Type B pancreatic cell (in vitro differentiated cells): ENCODE measurements at regions not wholly inside any gene's neighbourhood (a gene's known extent, or its start where the extent isn't known, plus 50 kb on each side); places are given as distances from the start of the nearest gene placed in this dataset.

Experiments
- DNase-seq: peaks from one replicate; pipeline ENCODE4 v3.0.0; 2021; ENCODE audit warnings: mixed read lengths; ENCODE audit not compliant: unreplicated experiment; ENCODE audit errors: extremely low spot score
- H3K27ac Mint-ChIP-seq: 2 replicates; pipeline ENCODE4 v1.8.0; 2021; ENCODE audit warnings: mild to moderate bottlenecking, mixed read lengths
- H3K27me3 Mint-ChIP-seq: 2 replicates; pipeline ENCODE4 v1.8.0; 2021; ENCODE audit warnings: mixed read lengths
- H3K36me3 Mint-ChIP-seq: 2 replicates; pipeline ENCODE4 v1.8.0; 2021; ENCODE audit warnings: mixed read lengths
- H3K4me1 Mint-ChIP-seq: one replicate; pipeline ENCODE4 v1.8.0; 2021; ENCODE audit warnings: mixed read lengths; ENCODE audit not compliant: unreplicated experiment
- H3K4me3 Mint-ChIP-seq: 2 replicates; pipeline ENCODE4 v1.8.0; 2021; ENCODE audit warnings: mild to moderate bottlenecking, mixed read lengths
- H3K9me3 Mint-ChIP-seq: 2 replicates; pipeline ENCODE4 v1.8.0; 2021; ENCODE audit warnings: mixed read lengths
- CTCF ChIP-seq: fragments of 200-600 bp; sonication (generic); conservative IDR thresholded peaks from 2 replicates; pipeline ENCODE4 v1.5.0; 2021; ENCODE audit warnings: antibody characterized with exemption, mild to moderate bottlenecking

DNA sequence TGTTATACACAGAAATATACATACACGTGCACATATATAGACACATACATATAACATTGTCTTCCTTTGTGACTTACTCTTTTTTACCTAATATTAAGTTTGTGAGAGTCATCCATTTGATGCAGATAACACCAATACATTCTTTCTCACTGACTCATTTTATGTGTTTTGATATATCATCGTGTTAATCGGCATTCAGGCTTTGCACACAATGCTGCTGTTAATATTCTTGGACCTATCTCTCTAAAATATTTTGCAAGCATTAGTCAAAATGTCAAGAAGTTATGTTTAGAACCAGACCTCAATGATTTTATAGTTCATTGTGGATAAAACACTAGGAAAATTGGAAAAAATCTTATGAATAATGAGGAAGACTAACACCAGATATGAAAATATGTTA is 441.1 kb downstream of the LRATD1 start:
- Mint-ChIP-seq H3K36me3 (no peaks in the 10 kb centered on the region), H3K9me3 (peaks cover 4% of the 10 kb centered on the region), H3K27ac (no peak overlapping the region), H3K27me3 (no peaks in the 10 kb centered on the region), H3K4me1 (peaks cover 8% of the 10 kb centered on the region), H3K4me3 (no peak overlapping the region)
- no peak for TF ChIP-seq CTCF
- DNase-seq: no peak

DNA sequence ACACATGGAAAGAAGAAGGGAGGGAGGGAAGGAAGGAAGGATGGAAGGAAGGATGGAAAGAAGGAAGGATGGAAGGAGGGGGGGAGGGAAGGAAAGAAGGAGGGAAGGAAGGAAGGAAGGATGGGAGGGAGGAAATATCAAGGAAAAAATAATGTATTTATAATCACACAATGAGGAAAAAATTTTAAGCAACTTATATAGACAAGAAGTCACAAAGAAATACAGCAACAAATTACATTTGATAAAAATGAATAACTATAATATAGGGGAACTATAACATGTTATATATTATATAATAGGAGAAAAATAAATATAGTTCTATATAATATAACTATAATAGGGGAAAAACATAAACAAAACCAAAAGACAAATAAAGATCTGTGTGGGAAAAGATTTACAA is 441.8 kb downstream of the LRATD1 start:
- H3K9me3 Mint-ChIP-seq: peaks cover 4% of the 10 kb centered on the region
- H3K4me1 Mint-ChIP-seq: peaks cover 1% of the 10 kb centered on the region
- H3K36me3 Mint-ChIP-seq: no peaks in the 10 kb centered on the region
- DNase-seq: no peak
- no peak overlapping the region for H3K27ac Mint-ChIP-seq
- H3K4me3 Mint-ChIP-seq: no peak overlapping the region
- TF ChIP-seq CTCF: no peak
- H3K27me3 Mint-ChIP-seq: no peaks in the 10 kb centered on the region

GRCh38 chr2:15074751-15075700 is 442.5 kb downstream of the LRATD1 start:
- H3K36me3 Mint-ChIP-seq: no peaks in the 10 kb centered on the region
- no peaks in the 10 kb centered on the region for H3K4me1 Mint-ChIP-seq
- no peak overlapping the region for H3K27ac Mint-ChIP-seq
- no peak overlapping the region for H3K4me3 Mint-ChIP-seq
- no peak for DNase-seq
- H3K27me3 Mint-ChIP-seq: peaks cover 1% of the 10 kb centered on the region
- peaks cover 4% of the 10 kb centered on the region for H3K9me3 Mint-ChIP-seq
- TF ChIP-seq CTCF: no peak

GRCh38 chr2:15076668-15077067 is 444.2 kb downstream of the LRATD1 start:
- H3K27ac Mint-ChIP-seq: no peak overlapping the region
- H3K4me3 Mint-ChIP-seq: no peak overlapping the region
- peaks cover 8% of the 10 kb centered on the region for H3K27me3 Mint-ChIP-seq
- no peaks in the 10 kb centered on the region for H3K36me3 Mint-ChIP-seq
- no peak for DNase-seq
- H3K4me1 Mint-ChIP-seq: no peaks in the 10 kb centered on the region
- TF ChIP-seq CTCF: no peak
- H3K9me3 Mint-ChIP-seq: peaks cover 4% of the 10 kb centered on the region

DNA sequence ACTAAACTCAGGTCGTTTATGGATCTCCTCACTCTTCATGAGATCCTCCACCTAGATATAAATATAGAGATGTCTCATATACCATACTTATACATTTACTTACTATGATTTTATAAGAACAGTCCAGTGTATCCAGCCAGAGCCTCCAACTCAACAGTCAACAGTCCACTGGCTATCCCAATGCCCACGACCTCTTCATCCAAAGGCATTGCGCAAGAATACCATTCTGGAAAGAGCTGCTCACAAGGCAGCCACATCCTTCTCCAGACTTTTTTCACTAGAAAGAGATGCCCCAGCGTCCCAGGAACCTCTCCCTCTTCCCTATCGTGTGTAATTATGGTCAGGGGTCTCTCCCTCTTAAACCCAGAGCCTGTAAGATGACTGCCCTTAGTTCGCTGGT is 448.8 kb downstream of the LRATD1 start:
- Mint-ChIP-seq H3K4me1 (peaks cover 6% of the 10 kb centered on the region), H3K27ac (no peak overlapping the region), H3K9me3 (peaks cover 4% of the 10 kb centered on the region), H3K36me3 (no peaks in the 10 kb centered on the region), H3K27me3 (peaks cover 8% of the 10 kb centered on the region), H3K4me3 (no peak overlapping the region)
- no peak for DNase-seq
- TF ChIP-seq CTCF: no peak
